PFSK-1 (cell line): ENCODE measurements at regions not wholly inside any gene's neighbourhood (a gene's known extent, or its start where the extent isn't known, plus 50 kb on each side); places are given as distances from the start of the nearest gene placed in this dataset.

ENCODE experiments used
- FOXP2 ChIP-seq: optimal IDR thresholded peaks from 2 replicates; pipeline ENCODE3; 2011; ENCODE audit warnings: borderline replicate concordance, control low read depth, inconsistent platforms; ENCODE audit not compliant: insufficient read depth; ENCODE audit errors: extremely low read length, extremely low read depth
- POLR2AphosphoS5 ChIP-seq: IDR thresholded peaks from 2 replicates; pipeline ENCODE4 v1.6.1; 2012; ENCODE audit warnings: low read depth, mild to moderate bottlenecking, control low read depth, low read length, moderate library complexity
- REST ChIP-seq, 2 experiments: IDR thresholded peaks; 2 replicates each; pipeline versions ENCODE4 v1.6.1 to v1.8.0; 2011 to 2012; ENCODE audit warnings: low read depth in 2 of 2, low read length in 2 of 2, control low read depth in 1 of 2, inconsistent platforms in 1 of 2, mild to moderate bottlenecking in 1 of 2, moderate library complexity in 1 of 2; ENCODE audit not compliant: insufficient read depth in 1 of 2
- SIN3A ChIP-seq: IDR thresholded peaks from 2 replicates; pipeline ENCODE4 v1.6.1; 2012; ENCODE audit warnings: mild to moderate bottlenecking, low read length, moderate library complexity, borderline replicate concordance; ENCODE audit not compliant: insufficient read depth
- TAF1 ChIP-seq: IDR thresholded peaks from 2 replicates; pipeline ENCODE4 v1.6.1; 2012; ENCODE audit warnings: low read length, control low read depth, borderline replicate concordance; ENCODE audit not compliant: insufficient read depth

- TF ChIP-seq TAF1 (no peak), FOXP2 (no peak), POLR2AphosphoS5 (no peak), SIN3A (no peak), REST (IDR thresholded peaks at IDR 0.05; ENCODE audit: insufficient read depth in 1 of 2, low read depth in 2 of 2, low read length in 2 of 2) (no peak)
Measured at GRCh38 chr2:238638982-238639628, 208.8 kb upstream of the TWIST2 start.

GRCh38 chr2:238640486-238640885 lies 207.4 kb upstream of the TWIST2 start:
- TF ChIP-seq POLR2AphosphoS5 (no peak), SIN3A (no peak), TAF1 (no peak), FOXP2 (no peak), REST (IDR thresholded peaks at IDR 0.05; ENCODE audit: insufficient read depth in 1 of 2, low read depth in 2 of 2, low read length in 2 of 2) (no peak)

- TF ChIP-seq SIN3A: no peak
Measured at GRCh38 chr2:238642973-238643372, 204.9 kb upstream of the TWIST2 start.

- TF ChIP-seq TAF1 (no peak), SIN3A (no peak), REST (IDR thresholded peaks at IDR 0.05; ENCODE audit: insufficient read depth in 1 of 2, low read depth in 2 of 2, low read length in 2 of 2) (no peak), FOXP2 (no peak), POLR2AphosphoS5 (no peak)
Measured at GRCh38 chr2:238643400-238643907, 204.4 kb upstream of the TWIST2 start.

- TF ChIP-seq SIN3A (no peak), REST (IDR thresholded peaks at IDR 0.05; ENCODE audit: insufficient read depth in 1 of 2, low read depth in 2 of 2, low read length in 2 of 2) (no peak), POLR2AphosphoS5 (no peak), TAF1 (no peak), FOXP2 (no peak)
Measured at GRCh38 chr2:238644095-238645081, 203.5 kb upstream of the TWIST2 start.
